ENCODE measurements at regions not wholly inside any gene's neighbourhood (a gene's known extent, or its start where the extent isn't known, plus 50 kb on each side); places are given as distances from the start of the nearest gene placed in this dataset.
"Not testable (repeated sequence)": the region's sequence is repeated elsewhere in the genome, so short reads cannot be mapped to it uniquely, and the experiment has no call there.

GRCh38 chr6:81326881-81327561, 425.5 kb downstream of the TENT5A start:
- no peak for DNase-seq

- no peak for DNase-seq
Measured at GRCh38 chr6:81309811-81310210, 442.7 kb downstream of the TENT5A start.

DNA sequence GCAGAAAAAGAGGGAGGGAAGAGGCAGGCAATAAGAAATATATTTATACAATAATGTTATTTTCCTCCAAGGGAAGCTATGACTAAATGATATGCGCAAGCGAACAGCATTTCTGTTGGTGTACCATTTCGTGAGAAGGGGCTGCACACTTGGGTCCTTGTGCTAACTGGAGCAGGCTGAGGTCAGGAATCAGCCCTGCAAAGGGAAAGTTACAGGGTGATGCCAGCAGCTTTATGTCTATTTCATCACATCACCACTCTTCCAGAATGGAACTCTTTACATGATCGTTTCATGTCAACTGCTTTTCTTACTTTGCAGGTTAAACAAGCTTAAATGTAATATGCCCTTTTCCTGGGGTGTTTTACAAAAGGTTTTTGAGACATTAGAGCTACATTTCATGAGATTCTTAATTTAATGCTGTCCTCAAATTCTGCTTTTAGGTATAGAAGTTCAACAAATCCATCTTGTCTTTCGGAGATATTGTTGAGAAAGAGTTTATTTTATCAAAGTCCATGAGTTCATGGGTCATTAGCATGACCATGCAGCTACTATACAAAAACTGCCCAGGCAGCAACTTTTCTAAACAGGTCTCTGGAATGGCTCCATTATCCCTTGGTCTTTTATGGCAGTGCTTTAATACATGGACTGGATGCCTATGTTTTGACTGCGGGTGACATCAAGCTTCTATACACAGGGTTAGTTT, 443.8 kb downstream of the TENT5A start:
- no peak for DNase-seq

- DNase-seq = no peak
Measured at GRCh38 chr6:81307651-81308214, 444.7 kb downstream of the TENT5A start.

DNA sequence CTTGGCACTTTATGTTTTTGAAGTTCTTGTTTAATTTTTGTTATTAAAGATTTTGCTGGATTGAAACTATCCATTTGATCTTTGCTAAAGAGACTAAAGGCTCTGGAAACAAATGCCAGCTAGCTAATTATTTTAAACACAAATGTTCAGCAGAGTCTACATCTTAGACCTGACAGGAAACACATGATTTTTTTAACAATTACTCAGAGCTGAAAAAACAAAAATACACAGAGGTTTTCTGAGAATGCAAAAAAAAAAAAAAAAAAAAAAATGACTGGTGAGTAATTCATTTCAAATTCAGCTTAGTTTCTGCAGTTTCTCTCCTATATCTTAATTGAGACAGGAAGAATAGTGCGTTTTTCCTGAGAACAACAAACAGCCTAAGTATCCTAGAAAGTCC, 448.0 kb downstream of the TENT5A start:
- DNase-seq = no peak

GRCh38 chr6:81300961-81301360, 451.5 kb downstream of the TENT5A start:
- DNase-seq = no peak

DNA sequence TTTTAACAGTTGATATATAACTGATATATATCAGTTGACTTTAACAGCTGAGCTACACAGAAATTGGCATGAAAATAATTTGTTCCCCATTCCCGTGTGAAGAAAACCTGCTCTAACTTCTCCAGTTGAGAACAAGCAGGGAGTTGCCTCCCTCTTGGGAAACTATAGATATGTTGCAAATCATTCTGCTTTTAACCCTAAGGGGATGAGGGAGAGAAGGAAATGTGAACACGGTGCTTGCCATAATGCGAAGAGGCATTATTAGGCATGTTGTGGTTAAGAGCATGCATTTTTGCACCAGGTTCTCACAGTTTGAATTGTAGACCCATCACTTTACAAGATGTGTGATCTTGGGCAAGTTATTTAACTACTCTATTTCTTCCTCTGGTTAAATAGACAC, 453.7 kb downstream of the TENT5A start:
- DNase-seq = no peak

- DNase-seq = no peak
Measured at GRCh38 chr6:81295310-81295709, 457.2 kb downstream of the TENT5A start.

DNA sequence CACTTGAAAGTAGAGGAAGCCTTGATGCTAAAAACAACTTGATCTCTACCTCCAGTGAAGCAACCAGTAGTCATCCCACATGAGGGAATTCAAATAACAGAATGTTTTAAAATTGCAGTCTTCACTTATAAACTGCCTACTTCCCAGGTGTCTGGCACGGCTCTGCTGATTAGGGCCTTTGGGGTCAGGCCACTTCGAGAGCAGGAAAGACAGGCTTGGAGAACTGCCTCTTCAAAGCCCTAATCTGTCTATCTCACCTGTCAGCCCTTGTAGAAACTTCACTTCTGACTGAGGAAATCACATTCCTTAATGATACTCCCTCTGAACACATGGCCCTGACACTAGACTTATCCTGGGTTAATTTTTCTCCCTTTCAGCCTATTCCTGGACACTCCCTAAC, 458.6 kb downstream of the TENT5A start:
- peak; percentile 74 for DNase-seq

DNA sequence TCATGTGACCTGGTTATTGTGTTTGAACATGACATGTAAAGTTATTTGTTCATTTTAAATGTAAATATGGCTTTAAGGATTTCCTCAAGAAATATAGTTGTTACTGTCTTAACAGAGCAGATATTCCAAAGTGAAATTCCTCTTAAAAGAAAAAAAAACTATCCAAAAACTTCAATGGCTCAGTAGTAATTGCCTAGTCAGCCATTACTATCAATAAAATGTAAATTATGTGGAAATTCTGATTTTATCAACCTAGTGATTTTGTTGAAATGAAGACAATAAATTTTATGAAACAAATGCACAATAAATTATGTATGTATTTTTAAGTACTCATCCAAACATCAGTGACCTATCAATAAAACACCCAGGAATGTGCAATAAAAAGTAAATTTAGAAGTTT, 463.3 kb downstream of the TENT5A start:
- no peak for DNase-seq

GRCh38 chr6:81265106-81265505, 487.4 kb downstream of the TENT5A start:
- no peak for DNase-seq

- no peak for DNase-seq
Measured at GRCh38 chr6:81263531-81264168, 488.8 kb downstream of the TENT5A start.

GRCh38 chr6:81262656-81263055, 489.8 kb downstream of the TENT5A start:
- no peak for DNase-seq

DNA sequence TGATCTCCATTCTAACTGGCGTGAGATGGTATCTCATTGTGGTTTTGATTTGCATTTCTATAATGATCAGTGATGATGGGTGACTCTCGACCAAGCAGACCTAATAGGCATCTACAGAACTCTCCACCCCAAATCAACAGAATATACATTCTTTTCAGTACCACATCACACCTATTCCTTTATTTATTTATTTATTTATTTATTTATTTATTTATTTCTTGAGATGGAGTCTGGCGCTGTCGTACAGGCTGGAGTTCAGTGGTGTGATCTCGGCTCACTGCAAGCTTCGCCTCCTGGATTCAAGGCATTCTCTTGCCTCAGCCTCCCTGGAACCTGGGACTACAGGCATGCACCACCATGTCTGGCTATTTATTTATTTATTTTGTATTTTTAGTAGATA, 496.3 kb downstream of the TENT5A start:
- not testable (repeated sequence) for DNase-seq

DNA sequence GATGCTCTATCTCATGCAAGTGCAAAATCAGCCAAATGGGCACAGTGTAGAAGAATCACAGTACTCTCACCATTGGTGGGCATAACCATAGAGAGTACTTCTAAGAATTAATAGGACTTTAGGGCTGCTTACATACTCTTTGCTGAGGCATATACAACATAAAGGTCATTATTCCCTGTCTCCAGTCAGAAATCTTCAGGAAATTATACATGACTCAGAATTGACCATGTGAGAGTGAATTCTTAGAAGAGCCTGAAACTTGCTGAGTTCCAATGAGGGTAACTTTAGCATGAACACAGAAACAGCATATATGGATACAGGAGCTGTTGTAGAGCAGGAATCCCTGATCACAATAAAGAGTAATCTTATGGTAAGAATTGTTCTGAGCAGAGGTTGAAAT, 498.7 kb downstream of the TENT5A start:
- no peak for DNase-seq

DNA sequence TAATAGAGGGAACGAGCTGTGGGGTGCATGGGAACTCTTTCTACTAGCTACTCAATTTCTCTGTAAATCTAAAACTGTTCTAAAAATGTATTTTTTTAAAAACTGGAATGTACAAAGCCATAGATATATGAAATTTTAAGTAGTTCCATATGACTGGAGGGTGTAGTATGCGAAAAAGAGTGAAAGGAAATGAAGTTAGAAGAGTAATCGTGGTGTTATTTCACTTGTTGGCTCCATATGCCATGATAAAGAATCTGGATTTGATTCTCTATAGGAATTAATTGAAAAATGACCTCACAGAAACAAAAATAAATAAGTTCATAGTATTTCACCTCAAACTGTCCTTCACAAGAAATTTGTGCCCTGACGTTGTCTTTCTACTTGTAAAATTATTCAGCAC, 500.2 kb downstream of the TENT5A start:
- DNase-seq = no peak

DNA sequence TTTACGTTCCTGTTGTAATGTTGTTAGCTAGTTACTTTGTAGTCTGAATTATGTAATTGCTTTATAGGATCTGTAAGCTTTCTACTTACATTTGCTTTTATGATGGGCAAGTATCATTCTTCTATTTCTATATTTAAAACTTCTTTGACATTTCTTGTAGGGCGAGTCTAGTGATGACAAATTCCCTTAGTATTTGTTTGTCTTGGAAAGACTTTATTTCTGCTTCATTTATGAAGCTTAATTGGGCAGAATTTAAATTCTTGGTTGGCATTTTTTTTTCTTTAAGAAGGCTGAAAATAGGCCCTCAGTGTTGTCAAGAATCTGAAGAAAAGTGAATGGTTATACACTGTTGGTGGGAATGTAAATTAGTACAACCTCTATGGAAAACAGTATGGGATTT, 506.3 kb downstream of the TENT5A start:
- no peak for DNase-seq

GRCh38 chr6:81242624-81243023, 509.9 kb downstream of the TENT5A start:
- no peak for DNase-seq

DNA sequence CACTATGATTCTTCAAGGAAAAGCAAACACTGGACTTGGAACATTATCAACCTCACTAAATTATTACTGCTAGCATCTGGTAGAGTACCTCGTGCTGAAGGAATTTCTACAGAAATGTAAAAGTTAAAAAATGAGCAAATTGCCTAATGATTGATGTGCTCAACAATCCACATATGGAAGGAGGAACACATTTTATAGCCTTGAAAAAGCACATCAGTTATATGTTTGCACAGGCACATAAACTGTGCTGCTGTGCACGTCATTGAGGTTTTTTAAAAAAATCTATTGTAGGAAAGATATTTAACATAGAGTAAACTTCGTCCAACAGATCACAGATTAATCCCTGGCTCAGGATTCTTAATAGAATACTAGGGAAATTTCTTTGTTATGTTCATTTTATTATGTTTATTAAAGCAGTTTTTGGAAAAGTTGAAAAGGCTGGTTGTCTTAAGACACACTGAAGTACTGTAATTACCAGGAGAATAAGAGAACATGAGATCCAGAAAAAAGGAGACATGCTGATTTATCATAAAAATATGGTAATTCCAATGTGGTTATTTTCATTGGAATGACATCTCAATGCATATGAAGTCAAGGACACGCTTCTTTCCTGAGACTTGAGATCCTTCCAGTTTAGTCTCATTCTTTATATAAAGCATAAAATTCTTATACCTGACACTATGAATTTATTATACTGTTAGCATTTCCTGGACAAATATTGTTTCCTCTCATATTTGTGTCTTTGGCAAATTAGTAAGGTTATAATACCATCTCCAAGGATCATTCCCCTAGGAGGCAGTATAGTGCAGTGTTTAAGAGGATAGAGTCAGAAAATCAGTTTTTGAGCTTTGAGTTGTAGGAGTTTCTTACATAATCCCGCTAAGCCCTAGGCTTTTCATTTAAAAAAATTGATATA, 511.1 kb downstream of the TENT5A start:
- DNase-seq = no peak

DNA sequence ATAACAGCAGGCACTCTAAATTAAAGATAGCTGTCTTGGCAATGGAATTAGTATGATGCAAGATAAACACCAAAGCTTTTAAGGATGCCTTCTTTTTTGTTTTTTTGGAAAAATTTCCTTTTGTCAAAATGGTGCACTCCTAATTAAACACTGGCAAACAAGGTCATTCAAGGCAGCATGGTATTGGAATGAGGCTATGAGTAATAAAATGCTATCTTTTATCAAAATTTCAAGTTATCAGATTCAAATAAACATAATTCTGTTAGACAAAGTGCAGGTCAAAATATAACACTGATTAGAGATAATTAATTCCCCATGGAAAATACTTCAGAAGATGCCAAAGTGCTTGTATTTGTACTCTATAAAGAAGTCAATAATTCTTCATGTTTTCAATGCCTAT, 514.1 kb downstream of the TENT5A start:
- DNase-seq = no peak

DNA sequence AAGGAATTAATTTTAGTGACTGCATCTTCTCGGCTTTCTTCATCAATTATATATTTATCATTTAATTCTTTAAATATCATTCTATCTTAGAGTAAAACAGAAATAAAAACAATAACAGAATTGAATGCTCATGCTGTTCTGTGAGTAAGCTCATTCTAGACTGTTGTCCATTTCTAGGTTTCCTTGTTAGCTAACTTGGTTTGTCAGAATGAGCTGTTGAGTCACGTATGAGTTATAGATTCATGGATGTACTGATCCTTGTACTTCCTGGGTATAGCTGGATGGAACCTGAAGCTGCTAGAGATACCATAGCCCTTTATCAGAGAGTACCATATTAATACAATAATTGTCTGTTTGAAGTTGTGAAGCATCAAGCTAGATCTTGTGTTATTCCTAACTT, 515.3 kb downstream of the TENT5A start:
- no peak for DNase-seq

GRCh38 chr6:81235512-81235911, 517.0 kb downstream of the TENT5A start:
- DNase-seq = no peak

- no peak for DNase-seq
Measured at GRCh38 chr6:81233990-81234389, 518.5 kb downstream of the TENT5A start.

All from islet precursor cell (in vitro differentiated cells).